ENCODE measurements at regions not wholly inside any gene's neighbourhood (a gene's known extent, or its start where the extent isn't known, plus 50 kb on each side); places are given as distances from the start of the nearest gene placed in this dataset.

DNA sequence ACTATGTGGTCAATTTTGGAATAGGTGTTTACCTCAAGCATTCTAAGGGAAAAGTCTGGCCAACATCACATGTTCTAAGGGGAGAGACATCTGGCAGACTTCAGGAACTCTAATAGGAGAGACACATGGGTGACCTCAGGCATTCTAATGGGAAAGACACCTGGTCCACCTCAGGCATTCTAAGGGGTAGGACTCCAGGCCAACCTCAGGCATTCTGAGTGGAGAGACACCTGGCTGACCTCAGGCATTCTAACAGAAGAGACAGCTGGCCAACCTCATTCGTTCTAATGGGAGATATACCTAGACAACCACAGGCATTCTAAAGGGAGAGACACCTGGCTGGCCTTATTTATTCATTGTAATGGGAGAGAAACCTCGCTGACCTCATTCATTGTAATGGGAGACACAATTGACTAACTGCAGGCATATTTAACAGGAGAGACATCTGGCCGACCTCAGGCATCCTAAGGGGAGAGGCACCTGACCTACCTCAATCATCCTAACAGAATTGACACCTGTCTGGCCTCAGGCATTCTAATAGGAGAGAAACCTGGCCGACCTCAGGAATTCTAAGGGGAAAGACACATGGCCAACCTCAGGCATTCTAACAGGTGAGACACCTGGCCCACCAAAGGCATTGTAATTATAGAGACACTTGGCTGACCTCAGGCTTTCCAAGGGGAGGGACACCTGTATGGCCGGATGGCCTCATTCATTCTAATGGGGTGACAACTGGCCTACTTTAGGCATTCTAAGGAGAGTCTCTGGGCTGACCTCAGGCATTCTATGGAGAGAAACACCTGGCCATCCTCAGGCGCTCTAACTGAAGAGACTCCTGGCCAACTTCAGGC, 1346.8 kb downstream of the UQCRFS1 start:
- no peak for TF ChIP-seq CTCF (IDR thresholded peaks at IDR 0.05)
- no peak for TF ChIP-seq POLR2A (IDR thresholded peaks at IDR 0.05)
